Lower leg skin (tissue), 3 donors: ENCODE measurements at regions not wholly inside any gene's neighbourhood (a gene's known extent, or its start where the extent isn't known, plus 50 kb on each side); places are given as distances from the start of the nearest gene placed in this dataset.

Source experiments
- CTCF ChIP-seq, 3 donors: fragments of 450-650 bp; IDR thresholded peaks; one replicate each; pipeline ENCODE4 v1.5.1; 2016; ENCODE audit warnings: antibody characterized with exemption in 3 of 3, mild to moderate bottlenecking in 3 of 3, moderate library complexity in 2 of 3
- POLR2A ChIP-seq, 2 donors: fragments of 450-650 bp; IDR thresholded peaks; one replicate each; pipeline ENCODE4 v1.6.1; 2016 to 2017; ENCODE audit warnings: antibody characterized with exemption in 2 of 2, mild to moderate bottlenecking in 1 of 2, moderate library complexity in 1 of 2

- TF ChIP-seq CTCF (IDR thresholded peaks at IDR 0.05) (no peak), POLR2A (IDR thresholded peaks at IDR 0.05) (no peak)
Observed at GRCh38 chr4:155530857-155531256, 135.8 kb upstream of the GUCY1A1 start.
